ENCODE measurements at regions not wholly inside any gene's neighbourhood (a gene's known extent, or its start where the extent isn't known, plus 50 kb on each side); places are given as distances from the start of the nearest gene placed in this dataset.
A peak's percentile ranks its signal among the peaks of the same experiment; 100 is the strongest.

DNA sequence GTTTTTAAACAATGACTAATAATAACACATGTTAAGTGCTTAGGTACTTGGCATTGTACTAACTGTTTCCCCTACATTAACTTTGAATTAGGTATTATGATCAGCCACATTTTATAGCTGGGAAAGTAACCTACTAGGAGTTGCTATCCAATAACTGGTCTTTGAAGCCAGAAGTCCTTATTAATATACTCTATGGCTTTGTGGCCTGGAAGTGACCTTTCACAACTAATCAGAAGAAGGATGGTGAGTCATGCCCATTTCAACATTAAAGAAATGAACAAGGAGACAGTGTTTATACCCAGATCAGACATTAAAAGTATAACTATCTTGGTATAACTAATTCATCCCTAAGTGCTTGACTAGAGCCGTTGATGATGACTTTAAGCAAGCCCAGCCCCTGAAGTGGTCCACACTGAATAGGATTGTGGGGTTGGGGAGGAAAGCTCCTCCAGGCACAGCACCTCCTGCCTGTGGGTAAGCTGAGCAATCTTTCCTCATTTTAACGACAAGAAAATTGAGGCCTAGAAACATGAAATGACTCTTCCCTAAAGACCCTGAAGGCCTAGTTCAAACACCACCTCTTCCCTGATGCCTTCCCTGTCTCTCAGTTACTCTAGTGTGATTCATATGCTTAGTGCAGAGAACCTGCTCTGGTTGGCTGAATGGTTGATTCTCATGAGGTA, 71.6 kb upstream of the RFX8 start:
- peaks cover 20 to 26% of the 10 kb centered on the region in 2 donors for H3K4me1 ChIP-seq (ENCODE audit: control insufficient read depth in 1 of 2, insufficient read depth in 2 of 2, low read length in 2 of 2)
- Mint-ChIP-seq H3K36me3 (peaks cover 3 to 4% of the 10 kb centered on the region in 2 donors), H3K9me3 (peaks cover 0 to 5% (median 2%) of the 10 kb centered on the region in 7 donors), H3K4me1 (peaks cover 27% of the 10 kb centered on the region), H3K27me3 (ENCODE audit: low read depth in 3 of 3) (peaks cover 0 to 6% (median 2%) of the 10 kb centered on the region in 3 donors), H3K4me3 (peak overlapping the region in 1 of 2 donors; percentile 46), H3K27ac (peak overlapping the region; percentile 67 to 93 (median 89))
- H3K4me3 ChIP-seq (replicated peaks in 1 of 3; ENCODE audit: low read depth in 2 of 3, low read length in 3 of 3): peak overlapping the region in 1 of 3 experiments; percentile 4
- no peaks in the 10 kb centered on the region for H3K79me2 ChIP-seq (ENCODE audit: insufficient read depth, low read length)
- H3K9me3 ChIP-seq (replicated peaks in 1 of 2; ENCODE audit: control insufficient read depth in 1 of 2, insufficient read depth in 1 of 2, low read length in 2 of 2): no peaks in the 10 kb centered on the region
- TF ChIP-seq, protein P1, sequence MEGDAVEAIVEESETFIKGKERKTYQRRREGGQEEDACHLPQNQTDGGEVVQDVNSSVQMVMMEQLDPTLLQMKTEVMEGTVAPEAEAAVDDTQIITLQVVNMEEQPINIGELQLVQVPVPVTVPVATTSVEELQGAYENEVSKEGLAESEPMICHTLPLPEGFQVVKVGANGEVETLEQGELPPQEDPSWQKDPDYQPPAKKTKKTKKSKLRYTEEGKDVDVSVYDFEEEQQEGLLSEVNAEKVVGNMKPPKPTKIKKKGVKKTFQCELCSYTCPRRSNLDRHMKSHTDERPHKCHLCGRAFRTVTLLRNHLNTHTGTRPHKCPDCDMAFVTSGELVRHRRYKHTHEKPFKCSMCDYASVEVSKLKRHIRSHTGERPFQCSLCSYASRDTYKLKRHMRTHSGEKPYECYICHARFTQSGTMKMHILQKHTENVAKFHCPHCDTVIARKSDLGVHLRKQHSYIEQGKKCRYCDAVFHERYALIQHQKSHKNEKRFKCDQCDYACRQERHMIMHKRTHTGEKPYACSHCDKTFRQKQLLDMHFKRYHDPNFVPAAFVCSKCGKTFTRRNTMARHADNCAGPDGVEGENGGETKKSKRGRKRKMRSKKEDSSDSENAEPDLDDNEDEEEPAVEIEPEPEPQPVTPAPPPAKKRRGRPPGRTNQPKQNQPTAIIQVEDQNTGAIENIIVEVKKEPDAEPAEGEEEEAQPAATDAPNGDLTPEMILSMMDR (IDR thresholded peaks at IDR 0.05): no peak
- peak overlapping the region; percentile 41 for H3K4me2 ChIP-seq (replicated peaks; ENCODE audit: extremely low read depth, low read length, poor library complexity, severe bottlenecking)
- DNase-seq: peak; percentile 68 to 85 (median 82)
- H3K9ac ChIP-seq (ENCODE audit: insufficient read depth, low read length, poor library complexity, severe bottlenecking): no peak overlapping the region
- H4K20me1 ChIP-seq (ENCODE audit: insufficient read depth, low read length): no peaks in the 10 kb centered on the region
- no peaks in the 10 kb centered on the region for H3K36me3 ChIP-seq (replicated peaks in 1 of 2; ENCODE audit: control insufficient read depth in 1 of 2, insufficient read depth in 2 of 2, low read length in 2 of 2)
- intact Hi-C loops (cut with micrococcal nuclease): no loop called here
- WGBS (ENCODE audit: insufficient coverage): no CpG with 5 or more reads among the region's 2 CpGs
- peak overlapping the region; percentile 32 for H2AFZ ChIP-seq (ENCODE audit: insufficient read depth, low read depth, low read length, poor library complexity, severe bottlenecking)
- H3K27me3 ChIP-seq (ENCODE audit: control insufficient read depth in 2 of 2, insufficient read depth in 2 of 2, low read length in 2 of 2): no peaks in the 10 kb centered on the region
- peak overlapping the region; percentile 59 to 71 for H3K27ac ChIP-seq (ENCODE audit: low read depth in 1 of 2, low read length in 2 of 2)

- Mint-ChIP-seq H3K27ac (peak overlapping the region in 2 of 7 donors; percentile 21 to 57), H3K4me3 (no peak overlapping the region), H3K9me3 (peaks cover 0 to 5% (median 2%) of the 10 kb centered on the region in 7 donors), H3K27me3 (ENCODE audit: low read depth in 3 of 3) (peaks cover 0 to 6% (median 2%) of the 10 kb centered on the region in 3 donors), H3K36me3 (peaks cover 3 to 4% of the 10 kb centered on the region in 2 donors), H3K4me1 (peaks cover 23% of the 10 kb centered on the region)
- Histone ChIP-seq H3K9ac (ENCODE audit: insufficient read depth, low read length, poor library complexity, severe bottlenecking) (no peak overlapping the region), H4K20me1 (ENCODE audit: insufficient read depth, low read length) (no peaks in the 10 kb centered on the region), H3K27me3 (ENCODE audit: control insufficient read depth in 2 of 2, insufficient read depth in 2 of 2, low read length in 2 of 2) (no peaks in the 10 kb centered on the region), H3K4me1 (ENCODE audit: control insufficient read depth in 1 of 2, insufficient read depth in 2 of 2, low read length in 2 of 2) (peaks cover 20 to 26% of the 10 kb centered on the region in 2 donors), H3K9me3 (replicated peaks in 1 of 2; ENCODE audit: control insufficient read depth in 1 of 2, insufficient read depth in 1 of 2, low read length in 2 of 2) (no peaks in the 10 kb centered on the region), H3K79me2 (ENCODE audit: insufficient read depth, low read length) (no peaks in the 10 kb centered on the region), H3K36me3 (replicated peaks in 1 of 2; ENCODE audit: control insufficient read depth in 1 of 2, insufficient read depth in 2 of 2, low read length in 2 of 2) (no peaks in the 10 kb centered on the region), H3K4me3 (replicated peaks in 1 of 3; ENCODE audit: low read depth in 2 of 3, low read length in 3 of 3) (peak overlapping the region in 1 of 3 experiments; percentile 4), H3K4me2 (replicated peaks; ENCODE audit: extremely low read depth, low read length, poor library complexity, severe bottlenecking) (peak overlapping the region; percentile 41), H3K27ac (ENCODE audit: low read depth in 1 of 2, low read length in 2 of 2) (peak overlapping the region in 1 of 2 donors; percentile 71), H2AFZ (ENCODE audit: insufficient read depth, low read depth, low read length, poor library complexity, severe bottlenecking) (no peak overlapping the region)
- intact Hi-C loops (cut with micrococcal nuclease): no loop called here
- DNase-seq: peak in 2 of 3 donors; percentile 24 to 56
- TF ChIP-seq, protein P1 (IDR thresholded peaks at IDR 0.05): no peak
Measured at GRCh38 chr2:101545950-101546349, 71.0 kb upstream of the RFX8 start.
